Myocyte (in vitro differentiated cells): ENCODE measurements at regions not wholly inside any gene's neighbourhood (a gene's known extent, or its start where the extent isn't known, plus 50 kb on each side); places are given as distances from the start of the nearest gene placed in this dataset.
A peak's percentile ranks its signal among the peaks of the same experiment; 100 is the strongest.

Source experiments
- DNase-seq: peaks from one replicate; pipeline ENCODE4 v3.0.0-alpha.2; 2012; ENCODE audit warnings: low read depth

- DNase-seq: no peak
These were observed 60.8 kb upstream of the EEPD1 start for GRCh38 chr7:36092221-36092771.

DNA sequence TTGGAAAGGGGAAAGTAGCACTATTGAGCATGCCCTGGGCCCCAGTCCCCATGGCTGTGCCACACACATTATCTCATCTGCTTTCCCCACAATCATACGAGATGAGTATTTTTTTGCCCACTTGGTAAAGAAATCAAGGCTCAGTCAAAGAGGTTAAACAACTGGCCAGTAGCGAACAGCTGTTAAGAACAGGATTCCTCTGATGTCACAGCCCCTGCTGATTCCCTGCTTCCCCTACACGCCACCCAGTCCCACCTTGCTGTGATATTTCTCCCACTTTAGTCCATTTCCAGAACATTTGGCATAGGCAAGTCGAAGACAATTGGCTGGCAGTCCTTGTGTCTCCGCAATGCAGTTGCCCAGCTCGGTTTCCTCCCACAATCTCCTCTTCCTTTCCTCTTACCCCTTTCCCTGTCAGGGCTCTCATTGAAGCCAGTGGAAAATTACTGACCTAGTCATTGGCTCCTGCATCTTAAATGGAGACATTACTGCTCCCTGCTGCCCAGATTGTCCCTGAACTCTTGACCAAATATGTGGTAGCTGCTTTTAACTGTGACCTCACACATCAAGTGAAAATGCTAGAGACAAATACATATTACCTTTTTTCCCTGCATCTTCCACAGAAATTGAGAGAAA, 56.5 kb upstream of the EEPD1 start:
- peak; percentile 79 for DNase-seq

DNA sequence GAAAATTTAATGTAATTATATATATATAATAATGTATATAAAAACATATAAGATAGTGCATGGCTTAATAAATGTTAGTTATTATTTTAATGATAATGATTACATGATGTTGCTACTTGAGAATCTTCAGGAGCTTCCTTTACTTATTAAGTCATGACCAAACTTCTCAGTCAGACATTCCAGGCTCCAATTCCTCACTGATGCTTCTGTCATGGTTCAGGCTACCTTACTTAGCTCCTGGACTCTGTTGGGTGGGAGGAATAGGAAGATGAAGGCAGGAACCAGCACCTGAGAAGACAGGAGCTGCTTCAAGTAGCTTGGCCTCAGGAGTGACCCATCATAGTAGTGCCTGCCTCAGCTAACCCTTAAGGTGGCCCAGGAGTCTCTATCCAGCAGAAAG, 55.0 kb upstream of the EEPD1 start:
- no peak for DNase-seq

DNA sequence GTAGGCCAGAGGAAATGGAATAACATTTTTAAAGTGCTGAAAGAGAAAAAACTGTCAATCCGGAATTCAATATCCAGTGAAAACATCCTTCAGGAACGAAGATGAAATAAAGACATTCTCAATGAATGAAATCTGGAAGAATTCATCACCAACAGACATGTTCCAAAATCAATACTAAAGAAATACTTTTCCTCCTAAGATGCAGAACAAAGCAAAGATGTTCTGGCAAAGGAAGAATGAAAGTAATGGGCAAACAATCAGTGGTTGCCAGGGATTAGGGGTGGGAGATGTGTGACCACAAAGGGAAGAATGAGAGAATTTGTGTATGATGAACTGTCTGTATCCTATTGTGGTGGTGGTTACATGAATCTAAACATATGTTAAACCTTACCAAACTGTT, 52.8 kb upstream of the EEPD1 start:
- no peak for DNase-seq

DNA sequence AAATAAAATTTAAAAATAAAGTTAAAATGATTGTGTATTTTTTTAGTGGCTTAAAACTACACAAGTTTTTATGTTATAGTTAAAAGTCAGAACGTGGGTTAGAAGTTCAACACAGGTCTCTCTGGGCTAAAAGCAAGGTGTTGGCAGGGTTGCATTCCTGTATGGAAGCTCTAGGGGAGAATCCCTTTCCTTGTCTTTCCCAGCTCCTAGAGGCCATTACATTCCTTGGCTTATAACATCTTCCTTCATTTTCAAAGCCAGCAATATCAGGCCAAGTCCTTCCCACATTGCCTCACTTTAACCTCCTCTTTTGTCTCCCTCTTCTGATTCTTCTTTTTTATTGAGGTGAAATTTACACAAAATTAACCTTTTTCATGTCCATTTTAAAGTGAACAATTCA, 52.4 kb upstream of the EEPD1 start:
- DNase-seq: no peak
